ENCODE measurements at regions not wholly inside any gene's neighbourhood (a gene's known extent, or its start where the extent isn't known, plus 50 kb on each side); places are given as distances from the start of the nearest gene placed in this dataset.

GRCh38 chr14:87847216-87847755 lies 145.7 kb downstream of the GALC start:
- Histone ChIP-seq H3K4me1 (replicated peaks in 1 of 2) (no peaks in the 10 kb centered on the region), H3K27ac (no peak overlapping the region), H3K4me3 (no peak overlapping the region), H3K36me3 (replicated peaks in 1 of 2) (no peaks in the 10 kb centered on the region), H3K27me3 (no peaks in the 10 kb centered on the region), H3K9me3 (replicated peaks in 1 of 3) (no peaks in the 10 kb centered on the region)
- WGBS, 4 donors, result 55 to 71% (median 65%) methylated on average over 4 of the region's 4 CpGs
- intact Hi-C loops (cut with DNase I), result no loop called here
- TF ChIP-seq, protein P1, sequence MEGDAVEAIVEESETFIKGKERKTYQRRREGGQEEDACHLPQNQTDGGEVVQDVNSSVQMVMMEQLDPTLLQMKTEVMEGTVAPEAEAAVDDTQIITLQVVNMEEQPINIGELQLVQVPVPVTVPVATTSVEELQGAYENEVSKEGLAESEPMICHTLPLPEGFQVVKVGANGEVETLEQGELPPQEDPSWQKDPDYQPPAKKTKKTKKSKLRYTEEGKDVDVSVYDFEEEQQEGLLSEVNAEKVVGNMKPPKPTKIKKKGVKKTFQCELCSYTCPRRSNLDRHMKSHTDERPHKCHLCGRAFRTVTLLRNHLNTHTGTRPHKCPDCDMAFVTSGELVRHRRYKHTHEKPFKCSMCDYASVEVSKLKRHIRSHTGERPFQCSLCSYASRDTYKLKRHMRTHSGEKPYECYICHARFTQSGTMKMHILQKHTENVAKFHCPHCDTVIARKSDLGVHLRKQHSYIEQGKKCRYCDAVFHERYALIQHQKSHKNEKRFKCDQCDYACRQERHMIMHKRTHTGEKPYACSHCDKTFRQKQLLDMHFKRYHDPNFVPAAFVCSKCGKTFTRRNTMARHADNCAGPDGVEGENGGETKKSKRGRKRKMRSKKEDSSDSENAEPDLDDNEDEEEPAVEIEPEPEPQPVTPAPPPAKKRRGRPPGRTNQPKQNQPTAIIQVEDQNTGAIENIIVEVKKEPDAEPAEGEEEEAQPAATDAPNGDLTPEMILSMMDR (IDR thresholded peaks at IDR 0.05), result no peak
- TF ChIP-seq POLR2A (IDR thresholded peaks at IDR 0.05), result no peak
- DNase-seq, result no peak

DNA sequence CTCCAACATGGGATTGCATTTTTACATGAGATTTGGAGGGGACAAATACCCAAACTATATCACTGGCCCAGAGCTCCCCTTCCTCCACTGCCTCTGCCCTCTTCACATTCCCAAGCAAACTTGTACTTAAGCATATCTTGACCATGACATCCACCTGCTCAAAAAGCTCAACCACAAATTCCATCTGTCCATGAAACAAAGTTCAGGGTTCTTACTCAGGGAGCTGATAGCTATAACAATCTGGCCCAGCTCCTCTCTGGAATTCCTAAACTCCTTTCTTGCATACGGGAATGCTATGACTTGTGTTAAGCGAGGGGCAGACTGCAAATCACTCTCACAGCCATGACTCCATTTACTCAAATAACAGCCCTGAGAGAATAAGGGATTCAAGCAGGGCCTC lies 152.1 kb downstream of the GALC start:
- intact Hi-C loops (cut with DNase I), result no loop called here
- DNase-seq, result no peak
- Histone ChIP-seq H3K27me3 (no peaks in the 10 kb centered on the region), H3K27ac (no peak overlapping the region), H3K9me3 (replicated peaks in 1 of 3) (no peaks in the 10 kb centered on the region), H3K4me3 (no peak overlapping the region), H3K36me3 (replicated peaks in 1 of 2) (no peaks in the 10 kb centered on the region), H3K4me1 (replicated peaks in 1 of 2) (no peaks in the 10 kb centered on the region)
- TF ChIP-seq, protein P1 (IDR thresholded peaks at IDR 0.05), result no peak
- TF ChIP-seq POLR2A (IDR thresholded peaks at IDR 0.05), result no peak
- 76 to 83% (median 77%) methylated on average over 2 of the region's 2 CpGs for WGBS, 4 donors

- no peak overlapping the region for H3K4me3 ChIP-seq
- H3K36me3 ChIP-seq (replicated peaks in 1 of 2), result no peaks in the 10 kb centered on the region
- 70 to 84% (median 81%) methylated on average over 2 of the region's 2 CpGs for WGBS, 4 donors
- TF ChIP-seq POLR2A (IDR thresholded peaks at IDR 0.05), result no peak
- TF ChIP-seq, protein P1 (IDR thresholded peaks at IDR 0.05), result no peak
- no peaks in the 10 kb centered on the region for H3K9me3 ChIP-seq (replicated peaks in 1 of 3)
- intact Hi-C loops (cut with DNase I), result no loop called here
- no peaks in the 10 kb centered on the region for H3K4me1 ChIP-seq (replicated peaks in 1 of 2)
- H3K27ac ChIP-seq, result no peak overlapping the region
- no peaks in the 10 kb centered on the region for H3K27me3 ChIP-seq
- DNase-seq, result no peak
Measured at GRCh38 chr14:87838931-87839330, 154.1 kb downstream of the GALC start.

GRCh38 chr14:87837296-87837695 lies 155.7 kb downstream of the GALC start:
- TF ChIP-seq, protein P1 (IDR thresholded peaks at IDR 0.05), result no peak
- TF ChIP-seq POLR2A (IDR thresholded peaks at IDR 0.05), result no peak
- intact Hi-C loops (cut with DNase I), result no loop called here
- H3K9me3 ChIP-seq (replicated peaks in 1 of 3), result no peaks in the 10 kb centered on the region
- H3K27ac ChIP-seq, result no peak overlapping the region
- no peaks in the 10 kb centered on the region for H3K4me1 ChIP-seq (replicated peaks in 1 of 2)
- WGBS, 4 donors, result 61 to 77% (median 76%) methylated on average over 1 of the region's 1 CpG
- no peak overlapping the region for H3K4me3 ChIP-seq
- H3K27me3 ChIP-seq, result no peaks in the 10 kb centered on the region
- DNase-seq, result no peak
- H3K36me3 ChIP-seq (replicated peaks in 1 of 2), result no peaks in the 10 kb centered on the region

Data from adrenal gland (tissue), 9 donors.